Endothelial cell of umbilical vein (primary cell): ENCODE measurements at regions not wholly inside any gene's neighbourhood (a gene's known extent, or its start where the extent isn't known, plus 50 kb on each side); places are given as distances from the start of the nearest gene placed in this dataset.

Experiments used
- BruUV-seq: library from RNA; stranded (reverse); fragments of 400-500 nt; replicated peaks from 2 replicates; lab custom pipeline; 2021; lab: Mats Ljungman, UMichigan
- CTCF ChIA-PET: fragments of 300-600, 350-600 bp; sonication (Branson Sonifier 250); formaldehyde crosslinking; loops from one replicate; lab custom pipeline; 2021; ENCODE audit warnings: antibody characterized with exemption, inconsistent platforms; lab: Charles Lee
- POLR2A ChIA-PET: fragments of 300-600, 350-600 bp; sonication (Branson Sonifier 250); formaldehyde crosslinking; loops from one replicate; lab custom pipeline; 2021; ENCODE audit warnings: antibody characterized with exemption, inconsistent platforms; lab: Charles Lee
- DNase-seq: peaks from one replicate; pipeline ENCODE4 v3.0.0-alpha.2; 2011; ENCODE audit warnings: low read depth, low spot score
- FAIRE-seq: peaks from 2 replicates; lab custom pipeline; 2011; peaks lifted over from hg19 to GRCh38; lab: Jason Lieb, UNC
- H2AFZ ChIP-seq: 2 replicates; pipeline ENCODE4 v1.6.0; 2012; ENCODE audit warnings: low read depth, low read length, control low read depth, inconsistent platforms
- H3K27ac ChIP-seq: 2 replicates; pipeline ENCODE4 v1.5.1; 2011; ENCODE audit warnings: low read depth, mild to moderate bottlenecking, control low read depth, low read length, moderate library complexity; ENCODE audit not compliant: insufficient read depth
- H3K27me3 ChIP-seq, 2 experiments: 2 replicates each; pipeline versions ENCODE4 v1.6.0 to v1.6.1; 2011; ENCODE audit warnings: low read length in 2 of 2, mixed read lengths in 1 of 2; ENCODE audit not compliant: control insufficient read depth in 2 of 2, insufficient read depth in 2 of 2
- H3K36me3 ChIP-seq, 2 experiments: 2 replicates in 1 of 2; 3 replicates in 1 of 2; pipeline ENCODE4 v1.5.1; 2011; ENCODE audit warnings: low read length in 2 of 2, mild to moderate bottlenecking in 1 of 2, moderate library complexity in 1 of 2; ENCODE audit not compliant: control insufficient read depth in 2 of 2, insufficient read depth in 2 of 2; ENCODE audit errors: extremely low read depth in 1 of 2
- H3K4me1 ChIP-seq: 3 replicates; pipeline ENCODE4 v1.5.1; 2011; ENCODE audit warnings: mild to moderate bottlenecking, low read length; ENCODE audit not compliant: control insufficient read depth, insufficient read depth; ENCODE audit errors: extremely low read depth
- H3K4me2 ChIP-seq: 2 replicates; pipeline ENCODE4 v1.6.1; 2011; ENCODE audit warnings: low read length, control low read depth, mixed read lengths; ENCODE audit not compliant: insufficient read depth
- H3K4me3 ChIP-seq, 3 experiments: fragments of 200-600 bp in 1 of 3; sonication (generic), shearing (Covaris generic) in 1 of 3; replicated peaks in 1 of 3; 2 replicates each; pipeline ENCODE4 v1.5.1; 2011 to 2016; ENCODE audit warnings: control low read depth in 3 of 3, low read length in 3 of 3, mild to moderate bottlenecking in 2 of 3, inconsistent platforms in 1 of 3, low read depth in 1 of 3, moderate library complexity in 1 of 3; ENCODE audit not compliant: insufficient read depth in 1 of 3
- H3K79me2 ChIP-seq: 2 replicates; pipeline ENCODE4 v1.6.0; 2012; ENCODE audit warnings: low read length, inconsistent platforms; ENCODE audit not compliant: control insufficient read depth, insufficient read depth
- H3K9ac ChIP-seq: replicated peaks from 2 replicates; pipeline ENCODE3; 2011; ENCODE audit warnings: low read length, control low read depth; ENCODE audit not compliant: insufficient read depth; ENCODE audit errors: extremely low read depth
- H3K9me1 ChIP-seq: replicated peaks from 3 replicates; pipeline ENCODE4 v1.6.0; 2011; ENCODE audit warnings: mild to moderate bottlenecking, low read length; ENCODE audit not compliant: control insufficient read depth, insufficient read depth; ENCODE audit errors: extremely low read depth
- H3K9me3 ChIP-seq: replicated peaks from 2 replicates; pipeline ENCODE4 v1.5.1; 2012; ENCODE audit warnings: low read length, inconsistent platforms; ENCODE audit not compliant: control insufficient read depth, insufficient read depth
- H4K20me1 ChIP-seq: replicated peaks from 2 replicates; pipeline ENCODE3; 2011; ENCODE audit warnings: mild to moderate bottlenecking, low read length; ENCODE audit not compliant: control insufficient read depth, insufficient read depth; ENCODE audit errors: extremely low read depth
- CTCF ChIP-seq, 2 donors: IDR thresholded peaks; 1 replicate in 1 of 2; 2 replicates in 1 of 2; pipeline ENCODE4 v1.5.1; 2011; ENCODE audit warnings: low read length in 2 of 2, mild to moderate bottlenecking in 2 of 2, moderate library complexity in 2 of 2, control low read depth in 1 of 2, inconsistent platforms in 1 of 2, low read depth in 1 of 2; ENCODE audit not compliant: insufficient read depth in 1 of 2; ENCODE audit errors: extremely low read depth in 1 of 2
- EZH2 ChIP-seq: IDR thresholded peaks from 2 replicates; pipeline ENCODE4 v1.6.1; 2012; ENCODE audit warnings: borderline replicate concordance, low read depth, mild to moderate bottlenecking, moderate library complexity, low read length, inconsistent platforms; ENCODE audit not compliant: severe bottlenecking
- FOS ChIP-seq: IDR thresholded peaks from 2 replicates; pipeline ENCODE4 v1.6.1; 2011; ENCODE audit warnings: mild to moderate bottlenecking, low read length, moderate library complexity, borderline replicate concordance; ENCODE audit not compliant: insufficient read depth
- GATA2 ChIP-seq: IDR thresholded peaks from 2 replicates; pipeline ENCODE4 v1.7.0; 2011; ENCODE audit warnings: low read depth, mild to moderate bottlenecking, moderate library complexity, mixed read lengths, low read length; ENCODE audit not compliant: insufficient read length, insufficient read depth
- MAX ChIP-seq: IDR thresholded peaks from 2 replicates; pipeline ENCODE4 v1.6.1; 2011; ENCODE audit not compliant: insufficient read depth, insufficient read length
- MYC ChIP-seq: IDR thresholded peaks from one replicate; pipeline ENCODE4 v1.6.1; 2011; ENCODE audit warnings: mild to moderate bottlenecking, low read depth, low read length
- POLR2A ChIP-seq: IDR thresholded peaks from 2 replicates; pipeline ENCODE4 v1.6.1; 2012; ENCODE audit warnings: low read depth, mild to moderate bottlenecking, control low read depth, low read length
- POLR2AphosphoS5 ChIP-seq: IDR thresholded peaks from 2 replicates; pipeline ENCODE4 v1.6.1; 2012; ENCODE audit warnings: low read depth, mild to moderate bottlenecking, control low read depth, low read length, moderate library complexity; ENCODE audit not compliant: insufficient read depth
- dilution Hi-C: fragments of 300-500 bp; cut with MboI; formaldehyde crosslinking; loops from one replicate; pipeline ENCODE4 v1.15.0; 2019; ENCODE audit warnings: low sequenced_read_pairs; ENCODE audit not compliant: extremely low pct_ligation_motif_present
- intact Hi-C: fragments of 100-400 bp; cut with micrococcal nuclease; formaldehyde crosslinking; loops from one replicate; pipeline ENCODE4 v1.10.0; 2022

GRCh38 chr7:41571573-41571972 lies 131.3 kb downstream of the INHBA start:
- Histone ChIP-seq H3K4me2 (no peak overlapping the region), H3K9me3 (no peaks in the 10 kb centered on the region), H3K9me1 (no peaks in the 10 kb centered on the region), H3K9ac (no peak overlapping the region), H3K36me3 (no peaks in the 10 kb centered on the region), H3K79me2 (no peaks in the 10 kb centered on the region), H4K20me1 (no peaks in the 10 kb centered on the region), H3K27me3 (no peaks in the 10 kb centered on the region), H3K4me1 (peaks cover 55% of the 10 kb centered on the region), H3K4me3 (no peak overlapping the region), H3K27ac (no peak overlapping the region), H2AFZ (no peak overlapping the region)
- BruUV-seq = no TSS peak
- DNase-seq (no peak), FAIRE-seq (no peak)
- dilution Hi-C loops = no loop called here
- TF ChIP-seq FOS (no peak), POLR2A (no peak), MAX (no peak), MYC (no peak), CTCF (IDR thresholded peaks at IDR 0.05; ENCODE audit: extremely low read depth in 1 of 2, insufficient read depth in 1 of 2, low read depth in 1 of 2, low read length in 2 of 2) (no peak), POLR2AphosphoS5 (no peak), EZH2 (no peak), GATA2 (no peak)
- ChIA-PET POLR2A (no interaction called here), CTCF (interaction anchor here (1.1 to 3.4 kb wide), 2 partner anchors 8 to 139 kb away, joined by 3 to 12 read pairs; no protein-coding TSS in a partner anchor)
- intact Hi-C loops = no loop called here
